ENCODE measurements at regions not wholly inside any gene's neighbourhood (a gene's known extent, or its start where the extent isn't known, plus 50 kb on each side); places are given as distances from the start of the nearest gene placed in this dataset.
"Not testable (repeated sequence)": the region's sequence is repeated elsewhere in the genome, so short reads cannot be mapped to it uniquely, and the experiment has no call there.

- Histone ChIP-seq H3K4me3 (ENCODE audit: insufficient read length, low read depth) (no peak overlapping the region), H3K9ac (ENCODE audit: insufficient read length, low read depth) (no peak overlapping the region), H3K4me1 (ENCODE audit: insufficient read depth, insufficient read length) (no peaks in the 10 kb centered on the region), H3K9me3 (ENCODE audit: insufficient read depth, low read length) (no peaks in the 10 kb centered on the region), H3K36me3 (ENCODE audit: insufficient read depth, insufficient read length, low read length) (no peaks in the 10 kb centered on the region), H3K27me3 (ENCODE audit: insufficient read depth, insufficient read length) (peaks cover 75% of the 10 kb centered on the region)
- no peak for TF ChIP-seq YY1 (IDR thresholded peaks at IDR 0.05; ENCODE audit: insufficient read depth, insufficient read length)
- no peak for TF ChIP-seq SUZ12 (IDR thresholded peaks at IDR 0.05; ENCODE audit: extremely low read depth, insufficient read depth, insufficient read length)
- TF ChIP-seq ZNF274 (IDR thresholded peaks at IDR 0.05; ENCODE audit: low read depth, low read length), result no peak
- no peak for DNase-seq (ENCODE audit: low read depth, low spot score)
Measured at GRCh38 chr14:106120101-106120500, 593.7 kb downstream of the TMEM121 start.

GRCh38 chr14:106129274-106129673 is 602.9 kb downstream of the TMEM121 start:
- no peaks in the 10 kb centered on the region for H3K9me3 ChIP-seq (ENCODE audit: insufficient read depth, low read length)
- DNase-seq (ENCODE audit: low read depth, low spot score), result no peak
- no peaks in the 10 kb centered on the region for H3K36me3 ChIP-seq (ENCODE audit: insufficient read depth, insufficient read length, low read length)
- no peak overlapping the region for H3K9ac ChIP-seq (ENCODE audit: insufficient read length, low read depth)
- no peaks in the 10 kb centered on the region for H3K4me1 ChIP-seq (ENCODE audit: insufficient read depth, insufficient read length)
- H3K4me3 ChIP-seq (ENCODE audit: insufficient read length, low read depth), result no peak overlapping the region
- peaks cover 87% of the 10 kb centered on the region for H3K27me3 ChIP-seq (ENCODE audit: insufficient read depth, insufficient read length)
- TF ChIP-seq YY1 (IDR thresholded peaks at IDR 0.05; ENCODE audit: insufficient read depth, insufficient read length) (no peak), SUZ12 (IDR thresholded peaks at IDR 0.05; ENCODE audit: extremely low read depth, insufficient read depth, insufficient read length) (no peak), ZNF274 (IDR thresholded peaks at IDR 0.05; ENCODE audit: low read depth, low read length) (no peak)

GRCh38 chr14:106129904-106130661 is 603.7 kb downstream of the TMEM121 start:
- not testable (repeated sequence) for H3K9me3 ChIP-seq (ENCODE audit: insufficient read depth, low read length); H3K4me3 ChIP-seq (ENCODE audit: insufficient read length, low read depth); H3K9ac ChIP-seq (ENCODE audit: insufficient read length, low read depth); H3K36me3 ChIP-seq (ENCODE audit: insufficient read depth, insufficient read length, low read length); DNase-seq (ENCODE audit: low read depth, low spot score); H3K4me1 ChIP-seq (ENCODE audit: insufficient read depth, insufficient read length)
- H3K27me3 ChIP-seq (ENCODE audit: insufficient read depth, insufficient read length), result peaks cover 88% of the 10 kb centered on the region

- H3K4me3 ChIP-seq (ENCODE audit: insufficient read length, low read depth); H3K9ac ChIP-seq (ENCODE audit: insufficient read length, low read depth); DNase-seq (ENCODE audit: low read depth, low spot score); H3K4me1 ChIP-seq (ENCODE audit: insufficient read depth, insufficient read length); H3K9me3 ChIP-seq (ENCODE audit: insufficient read depth, low read length); H3K36me3 ChIP-seq (ENCODE audit: insufficient read depth, insufficient read length, low read length): not testable (repeated sequence)
- H3K27me3 ChIP-seq (ENCODE audit: insufficient read depth, insufficient read length), result peaks cover 63% of the 10 kb centered on the region
Measured at GRCh38 chr14:106133126-106133525, 606.7 kb downstream of the TMEM121 start.

GRCh38 chr14:106134886-106135285 is 608.5 kb downstream of the TMEM121 start:
- H3K4me1 ChIP-seq (ENCODE audit: insufficient read depth, insufficient read length), result no peaks in the 10 kb centered on the region
- H3K4me3 ChIP-seq (ENCODE audit: insufficient read length, low read depth), result no peak overlapping the region
- peaks cover 49% of the 10 kb centered on the region for H3K27me3 ChIP-seq (ENCODE audit: insufficient read depth, insufficient read length)
- no peaks in the 10 kb centered on the region for H3K36me3 ChIP-seq (ENCODE audit: insufficient read depth, insufficient read length, low read length)
- DNase-seq (ENCODE audit: low read depth, low spot score), result no peak
- no peaks in the 10 kb centered on the region for H3K9me3 ChIP-seq (ENCODE audit: insufficient read depth, low read length)
- TF ChIP-seq SUZ12 (IDR thresholded peaks at IDR 0.05; ENCODE audit: extremely low read depth, insufficient read depth, insufficient read length), result no peak
- TF ChIP-seq YY1 (IDR thresholded peaks at IDR 0.05; ENCODE audit: insufficient read depth, insufficient read length), result no peak
- no peak for TF ChIP-seq ZNF274 (IDR thresholded peaks at IDR 0.05; ENCODE audit: low read depth, low read length)
- H3K9ac ChIP-seq (ENCODE audit: insufficient read length, low read depth), result no peak overlapping the region

- no peak for DNase-seq (ENCODE audit: low read depth, low spot score)
- no peak overlapping the region for H3K9ac ChIP-seq (ENCODE audit: insufficient read length, low read depth)
- TF ChIP-seq YY1 (IDR thresholded peaks at IDR 0.05; ENCODE audit: insufficient read depth, insufficient read length), result no peak
- TF ChIP-seq SUZ12 (IDR thresholded peaks at IDR 0.05; ENCODE audit: extremely low read depth, insufficient read depth, insufficient read length), result no peak
- no peak for TF ChIP-seq ZNF274 (IDR thresholded peaks at IDR 0.05; ENCODE audit: low read depth, low read length)
- no peaks in the 10 kb centered on the region for H3K36me3 ChIP-seq (ENCODE audit: insufficient read depth, insufficient read length, low read length)
- H3K27me3 ChIP-seq (ENCODE audit: insufficient read depth, insufficient read length), result peaks cover 7% of the 10 kb centered on the region
- H3K9me3 ChIP-seq (ENCODE audit: insufficient read depth, low read length), result peaks cover 22% of the 10 kb centered on the region; the same call in 1 of the 2 replicates
- H3K4me1 ChIP-seq (ENCODE audit: insufficient read depth, insufficient read length), result no peaks in the 10 kb centered on the region
- H3K4me3 ChIP-seq (ENCODE audit: insufficient read length, low read depth), result no peak overlapping the region
Measured at GRCh38 chr14:106141242-106142220, 615.1 kb downstream of the TMEM121 start.

GRCh38 chr14:106145731-106146130 is 619.3 kb downstream of the TMEM121 start:
- DNase-seq (ENCODE audit: low read depth, low spot score); H3K4me3 ChIP-seq (ENCODE audit: insufficient read length, low read depth); H3K9ac ChIP-seq (ENCODE audit: insufficient read length, low read depth); H3K36me3 ChIP-seq (ENCODE audit: insufficient read depth, insufficient read length, low read length); H3K4me1 ChIP-seq (ENCODE audit: insufficient read depth, insufficient read length): not testable (repeated sequence)
- Histone ChIP-seq H3K27me3 (ENCODE audit: insufficient read depth, insufficient read length) (peaks cover 14% of the 10 kb centered on the region), H3K9me3 (ENCODE audit: insufficient read depth, low read length) (peaks cover 20% of the 10 kb centered on the region; the same call in 1 of the 2 replicates)

- peak; percentile 44 for DNase-seq (ENCODE audit: low read depth, low spot score)
- H3K9ac ChIP-seq (ENCODE audit: insufficient read length, low read depth); H3K4me3 ChIP-seq (ENCODE audit: insufficient read length, low read depth); H3K4me1 ChIP-seq (ENCODE audit: insufficient read depth, insufficient read length); H3K9me3 ChIP-seq (ENCODE audit: insufficient read depth, low read length); H3K36me3 ChIP-seq (ENCODE audit: insufficient read depth, insufficient read length, low read length); H3K27me3 ChIP-seq (ENCODE audit: insufficient read depth, insufficient read length): not testable (repeated sequence)
Measured at GRCh38 chr14:106153362-106153955, 627.1 kb downstream of the TMEM121 start.

Measured in NT2/D1 (cell line).